Vagina (tissue), 2 donors: ENCODE measurements at regions not wholly inside any gene's neighbourhood (a gene's known extent, or its start where the extent isn't known, plus 50 kb on each side); places are given as distances from the start of the nearest gene placed in this dataset.

Source experiments
- DNase-seq, 2 donors: peaks; one replicate each; pipeline ENCODE4 v3.0.0-alpha.2; 2017; ENCODE audit errors: extremely low spot score in 2 of 2
- H3K27ac ChIP-seq: fragments of 200-600 bp; sonication (generic); one replicate; pipeline ENCODE4 v1.5.1; 2019
- H3K27me3 ChIP-seq: fragments of 200-600 bp; sonication (generic); one replicate; pipeline ENCODE4 v1.5.1; 2019
- H3K36me3 ChIP-seq, 2 donors: fragments of 200-600 bp; sonication (generic); one replicate each; pipeline ENCODE4 v1.5.1; 2017 to 2019
- H3K4me1 ChIP-seq: fragments of 200-600 bp; sonication (generic); one replicate; pipeline ENCODE4 v1.5.1; 2019
- H3K4me3 ChIP-seq, 2 donors: fragments of 200-600 bp; sonication (generic); 1 replicate in 1 of 2; 2 replicates in 1 of 2; pipeline ENCODE4 v1.5.1; 2016 to 2019
- H3K9me3 ChIP-seq: fragments of 200-600 bp; sonication (generic); one replicate; pipeline ENCODE4 v1.5.1; 2019
- CTCF ChIP-seq, 3 experiments: fragments of 450-650 bp in 2 of 3; fragments of 200-600 bp in 1 of 3; sonication (generic) in 1 of 3; IDR thresholded peaks; one replicate each; pipeline ENCODE4 v1.5.1; 2017 to 2019; ENCODE audit warnings: antibody characterized with exemption in 3 of 3, mild to moderate bottlenecking in 2 of 3, moderate library complexity in 2 of 3
- POLR2A ChIP-seq, 2 donors: fragments of 450-650 bp; IDR thresholded peaks; one replicate each; pipeline ENCODE4 v1.6.1; 2017; ENCODE audit warnings: antibody characterized with exemption in 2 of 2, mild to moderate bottlenecking in 2 of 2, moderate library complexity in 2 of 2
- POLR2AphosphoS5 ChIP-seq, 2 donors: sonication (generic); formaldehyde crosslinking; IDR thresholded peaks; one replicate each; pipeline ENCODE4 v1.9.0; 2017; ENCODE audit warnings: antibody characterized with exemption in 2 of 2, mild to moderate bottlenecking in 2 of 2, low read depth in 1 of 2; ENCODE audit not compliant: insufficient read depth in 1 of 2
- intact Hi-C: fragments of 100-400 bp; cut with DNase I; formaldehyde crosslinking; loops from one replicate; pipeline ENCODE4 v1.15.1; 2023

GRCh38 chr2:58669998-58670397 lies 428.9 kb upstream of the FANCL start:
- no peaks in the 10 kb centered on the region for H3K36me3 ChIP-seq
- TF ChIP-seq POLR2A (IDR thresholded peaks at IDR 0.05) (no peak), POLR2AphosphoS5 (IDR thresholded peaks at IDR 0.05; ENCODE audit: insufficient read depth in 1 of 2, low read depth in 1 of 2) (no peak), CTCF (IDR thresholded peaks at IDR 0.05) (no peak)

GRCh38 chr2:58667137-58667774 lies 426.1 kb upstream of the FANCL start:
- no peaks in the 10 kb centered on the region for H3K4me1 ChIP-seq
- no peak overlapping the region for H3K27ac ChIP-seq
- H3K4me3 ChIP-seq: no peak overlapping the region
- no peaks in the 10 kb centered on the region for H3K9me3 ChIP-seq
- TF ChIP-seq CTCF (IDR thresholded peaks at IDR 0.05): no peak
- no peak for TF ChIP-seq POLR2AphosphoS5 (IDR thresholded peaks at IDR 0.05; ENCODE audit: insufficient read depth in 1 of 2, low read depth in 1 of 2)
- TF ChIP-seq POLR2A (IDR thresholded peaks at IDR 0.05): no peak
- intact Hi-C loops: no loop called here
- no peak for DNase-seq
- no peaks in the 10 kb centered on the region for H3K36me3 ChIP-seq
- H3K27me3 ChIP-seq: no peaks in the 10 kb centered on the region

More at GRCh38 chr2:58669998-58670397, 428.9 kb upstream of the FANCL start:
- no peak overlapping the region for H3K27ac ChIP-seq
- H3K9me3 ChIP-seq: no peaks in the 10 kb centered on the region
- H3K4me3 ChIP-seq: no peak overlapping the region
- H3K4me1 ChIP-seq: no peaks in the 10 kb centered on the region
- no peaks in the 10 kb centered on the region for H3K27me3 ChIP-seq
- intact Hi-C loops: no loop called here
- no peak for DNase-seq

GRCh38 chr2:58666323-58666970 lies 425.3 kb upstream of the FANCL start:
- DNase-seq: no peak
- Histone ChIP-seq H3K27me3 (no peaks in the 10 kb centered on the region), H3K4me1 (no peaks in the 10 kb centered on the region), H3K36me3 (no peaks in the 10 kb centered on the region), H3K9me3 (no peaks in the 10 kb centered on the region), H3K27ac (no peak overlapping the region), H3K4me3 (no peak overlapping the region)
- TF ChIP-seq POLR2AphosphoS5 (IDR thresholded peaks at IDR 0.05; ENCODE audit: insufficient read depth in 1 of 2, low read depth in 1 of 2) (no peak), POLR2A (IDR thresholded peaks at IDR 0.05) (no peak), CTCF (IDR thresholded peaks at IDR 0.05) (no peak)
- intact Hi-C loops: no loop called here

- H3K4me1 ChIP-seq: no peaks in the 10 kb centered on the region
- no peak overlapping the region for H3K4me3 ChIP-seq
- no peak for DNase-seq
- TF ChIP-seq POLR2A (IDR thresholded peaks at IDR 0.05) (no peak), POLR2AphosphoS5 (IDR thresholded peaks at IDR 0.05; ENCODE audit: insufficient read depth in 1 of 2, low read depth in 1 of 2) (no peak)
- H3K36me3 ChIP-seq: no peaks in the 10 kb centered on the region
- no peaks in the 10 kb centered on the region for H3K9me3 ChIP-seq
- no peak overlapping the region for H3K27ac ChIP-seq
- no peaks in the 10 kb centered on the region for H3K27me3 ChIP-seq
- intact Hi-C loops: no loop called here
These were observed 424.0 kb upstream of the FANCL start for GRCh38 chr2:58665154-58665553.

GRCh38 chr2:58664523-58665151 lies 423.5 kb upstream of the FANCL start:
- H3K27me3 ChIP-seq: no peaks in the 10 kb centered on the region
- intact Hi-C loops: no loop called here
- TF ChIP-seq CTCF (IDR thresholded peaks at IDR 0.05): no peak
- no peak for TF ChIP-seq POLR2A (IDR thresholded peaks at IDR 0.05)
- TF ChIP-seq POLR2AphosphoS5 (IDR thresholded peaks at IDR 0.05; ENCODE audit: insufficient read depth in 1 of 2, low read depth in 1 of 2): no peak
- no peaks in the 10 kb centered on the region for H3K36me3 ChIP-seq
- H3K4me3 ChIP-seq: no peak overlapping the region
- H3K9me3 ChIP-seq: no peaks in the 10 kb centered on the region
- H3K4me1 ChIP-seq: no peaks in the 10 kb centered on the region
- no peak for DNase-seq
- H3K27ac ChIP-seq: no peak overlapping the region
